PC-3 (cell line): ENCODE measurements at regions not wholly inside any gene's neighbourhood (a gene's known extent, or its start where the extent isn't known, plus 50 kb on each side); places are given as distances from the start of the nearest gene placed in this dataset.

Experiments used
- EZH2 ChIP-seq: fragments of 300-600 bp; sonication (generic); IDR thresholded peaks from one replicate; pipeline ENCODE4 v1.6.1; 2017; ENCODE audit warnings: antibody characterized with exemption, mild to moderate bottlenecking, low read length; ENCODE audit not compliant: unreplicated experiment
- TF ChIP-seq, protein P1 (sequence below): fragments of 300-600 bp; sonication (generic); conservative IDR thresholded peaks from 2 replicates; pipeline ENCODE4 v1.5.1; 2017; ENCODE audit warnings: antibody characterized with exemption, low read depth, mild to moderate bottlenecking, low read length

DNA sequence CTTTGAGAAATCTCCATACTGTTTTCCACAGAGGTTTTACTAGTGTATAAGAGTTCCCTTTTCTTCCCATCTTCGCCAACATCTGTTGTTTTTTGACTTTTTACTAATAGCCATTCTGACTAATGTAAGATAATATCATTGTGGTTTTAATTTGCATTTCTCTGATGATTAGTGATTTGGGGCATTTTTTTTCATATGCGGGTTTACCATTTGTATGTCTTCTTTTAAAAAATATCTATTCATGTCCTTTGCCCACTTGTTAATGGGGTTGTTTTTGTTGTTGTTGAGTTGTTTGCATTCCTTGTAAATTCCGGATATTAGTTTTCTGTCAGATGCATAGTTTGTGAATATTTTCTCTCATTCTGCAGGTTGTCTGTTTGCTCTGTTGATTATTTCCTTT is 167.1 kb downstream of the PRL start:
- no peak for TF ChIP-seq EZH2
- TF ChIP-seq, protein P1, sequence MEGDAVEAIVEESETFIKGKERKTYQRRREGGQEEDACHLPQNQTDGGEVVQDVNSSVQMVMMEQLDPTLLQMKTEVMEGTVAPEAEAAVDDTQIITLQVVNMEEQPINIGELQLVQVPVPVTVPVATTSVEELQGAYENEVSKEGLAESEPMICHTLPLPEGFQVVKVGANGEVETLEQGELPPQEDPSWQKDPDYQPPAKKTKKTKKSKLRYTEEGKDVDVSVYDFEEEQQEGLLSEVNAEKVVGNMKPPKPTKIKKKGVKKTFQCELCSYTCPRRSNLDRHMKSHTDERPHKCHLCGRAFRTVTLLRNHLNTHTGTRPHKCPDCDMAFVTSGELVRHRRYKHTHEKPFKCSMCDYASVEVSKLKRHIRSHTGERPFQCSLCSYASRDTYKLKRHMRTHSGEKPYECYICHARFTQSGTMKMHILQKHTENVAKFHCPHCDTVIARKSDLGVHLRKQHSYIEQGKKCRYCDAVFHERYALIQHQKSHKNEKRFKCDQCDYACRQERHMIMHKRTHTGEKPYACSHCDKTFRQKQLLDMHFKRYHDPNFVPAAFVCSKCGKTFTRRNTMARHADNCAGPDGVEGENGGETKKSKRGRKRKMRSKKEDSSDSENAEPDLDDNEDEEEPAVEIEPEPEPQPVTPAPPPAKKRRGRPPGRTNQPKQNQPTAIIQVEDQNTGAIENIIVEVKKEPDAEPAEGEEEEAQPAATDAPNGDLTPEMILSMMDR, result no peak
